EH (cell line): ENCODE measurements at regions not wholly inside any gene's neighbourhood (a gene's known extent, or its start where the extent isn't known, plus 50 kb on each side); places are given as distances from the start of the nearest gene placed in this dataset.
"Not testable (repeated sequence)": the region's sequence is repeated elsewhere in the genome, so short reads cannot be mapped to it uniquely, and the experiment has no call there.

Source experiments
- DNase-seq: peaks from one replicate; pipeline ENCODE4 v3.0.0-alpha.2; 2015; ENCODE audit warnings: low read depth

GRCh38 chr5:96319981-96320739 lies 112.9 kb downstream of the PCSK1 start:
- peak; percentile 58 for DNase-seq

DNA sequence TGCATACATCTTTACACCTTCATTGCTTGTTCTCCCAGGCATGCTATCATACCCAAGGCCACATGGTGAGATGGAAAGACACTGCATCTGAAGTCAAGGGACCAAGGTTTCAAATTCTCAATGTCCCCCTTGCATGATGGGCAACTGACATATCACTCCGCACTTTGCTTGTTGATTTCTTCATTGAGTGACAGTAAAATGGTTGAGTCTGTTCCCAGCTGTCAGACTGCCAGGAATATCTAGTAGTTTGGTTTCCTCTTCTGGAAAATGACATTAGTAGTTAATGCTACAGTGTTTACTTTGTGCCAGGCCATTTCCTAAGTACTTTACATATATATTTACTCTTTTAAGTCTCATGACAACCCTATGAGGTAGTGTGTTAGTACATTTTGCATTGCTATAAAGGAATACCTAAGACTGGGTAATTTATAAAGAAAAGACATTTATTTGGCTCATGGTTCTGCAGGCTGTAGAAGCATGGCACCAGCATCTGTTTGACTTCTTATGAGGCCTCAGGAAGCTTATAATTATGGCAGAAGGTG lies 114.4 kb downstream of the PCSK1 start:
- no peak for DNase-seq

DNA sequence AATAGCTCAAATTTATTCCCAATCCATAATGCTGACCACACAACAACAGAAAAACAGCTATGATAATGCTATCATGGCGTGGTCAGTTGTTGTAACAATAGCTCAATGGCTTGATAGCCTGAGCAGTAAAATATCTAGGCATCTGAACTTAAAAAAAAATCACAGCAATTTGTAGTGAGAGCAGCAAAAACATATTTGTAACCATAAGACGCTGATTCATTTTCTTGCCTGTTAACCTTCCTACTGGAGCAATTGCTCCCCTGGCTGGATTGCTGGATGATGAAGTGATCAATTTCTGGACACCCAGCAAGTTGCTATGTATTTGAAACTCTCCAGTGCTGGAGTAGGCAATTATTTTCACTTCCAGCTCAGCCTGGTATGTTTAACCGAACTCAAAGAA lies 115.1 kb downstream of the PCSK1 start:
- no peak for DNase-seq

DNA sequence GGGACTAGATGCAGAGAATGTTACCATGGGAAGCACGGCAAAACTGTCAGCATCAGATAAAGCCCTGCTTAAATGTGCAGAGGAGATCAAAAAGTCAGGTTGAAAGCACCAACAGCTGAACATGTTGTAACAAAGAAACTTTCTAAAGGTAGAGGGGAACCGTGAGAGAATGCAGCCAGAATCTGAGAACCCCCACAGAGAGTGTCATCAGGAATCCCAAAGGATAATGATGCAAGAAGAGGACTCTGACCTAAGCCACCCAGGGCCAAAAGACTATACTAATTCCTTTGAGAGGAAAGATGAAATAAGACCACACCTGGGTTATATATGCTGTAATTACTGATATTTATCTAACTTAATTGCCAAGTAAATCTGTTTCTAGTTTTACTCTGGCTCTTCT lies 116.6 kb downstream of the PCSK1 start:
- DNase-seq: peak; percentile 50

GRCh38 chr5:96316017-96316416 lies 117.0 kb downstream of the PCSK1 start:
- no peak for DNase-seq

- DNase-seq: no peak
Measured at GRCh38 chr5:96315431-96315830, 117.6 kb downstream of the PCSK1 start.

- DNase-seq: no peak
Measured at GRCh38 chr5:96312383-96312782, 120.7 kb downstream of the PCSK1 start.

GRCh38 chr5:96307047-96307446 lies 126.0 kb downstream of the PCSK1 start:
- not testable (repeated sequence) for DNase-seq

GRCh38 chr5:96302174-96302738 lies 130.8 kb downstream of the PCSK1 start:
- DNase-seq: no peak

DNA sequence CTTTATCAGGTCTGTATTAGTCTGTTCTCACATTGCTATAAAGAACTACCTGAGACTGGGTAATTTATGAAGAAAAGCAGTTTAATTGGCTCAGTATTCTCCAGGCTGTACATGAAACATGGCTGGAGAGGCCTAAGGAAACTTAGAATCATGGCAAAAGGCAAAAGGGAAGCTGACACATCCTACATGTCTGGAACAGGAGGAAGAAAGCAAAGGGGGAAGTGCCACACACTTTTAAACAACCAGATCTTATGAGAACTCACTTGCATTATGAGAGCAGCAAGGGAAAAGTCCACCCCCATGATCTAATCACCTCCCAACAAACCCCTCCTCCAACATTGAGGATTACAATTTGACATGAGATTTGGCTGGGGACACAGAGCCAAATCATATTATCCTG lies 132.1 kb downstream of the PCSK1 start:
- DNase-seq: no peak

DNA sequence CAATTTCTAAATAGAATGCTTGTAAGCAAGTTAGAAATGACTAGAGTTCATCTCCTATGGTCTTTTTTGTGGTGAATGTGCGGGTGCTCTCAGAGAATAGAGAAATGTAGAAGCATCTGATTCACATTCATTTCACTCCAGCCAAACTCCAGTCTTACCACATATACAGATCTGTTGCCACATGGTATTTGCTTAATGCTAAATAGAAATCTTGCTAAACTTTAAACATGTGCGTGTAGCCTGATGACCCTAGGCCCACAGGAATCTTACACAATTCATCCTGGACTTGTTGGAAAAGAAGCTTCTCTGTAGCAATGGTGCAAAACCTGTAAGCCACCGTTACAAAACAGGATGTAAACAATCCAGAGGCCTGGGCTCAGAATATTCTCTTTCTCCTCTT lies 135.2 kb downstream of the PCSK1 start:
- peak; percentile 90 for DNase-seq

DNA sequence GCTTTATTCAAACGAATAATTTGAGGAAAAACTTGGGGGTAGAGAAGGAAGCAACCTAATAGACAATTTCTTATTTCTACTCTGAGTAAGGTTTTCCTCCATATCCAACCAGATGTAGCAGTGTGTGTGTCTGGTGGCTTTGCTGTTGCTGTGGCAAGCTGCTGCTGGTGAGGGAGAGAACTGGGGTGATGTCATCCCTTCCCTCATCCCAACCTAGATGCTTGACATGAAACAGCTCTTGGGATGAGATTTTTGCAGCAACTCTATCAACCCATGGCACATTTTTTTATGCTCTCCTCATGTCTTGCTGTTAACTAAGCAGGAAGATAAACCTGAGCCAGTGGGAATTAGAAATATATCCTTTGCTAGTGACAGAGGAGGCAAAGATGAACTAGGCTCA lies 135.8 kb downstream of the PCSK1 start:
- peak; percentile 90 for DNase-seq

- no peak for DNase-seq
Measured at GRCh38 chr5:96294884-96295202, 138.2 kb downstream of the PCSK1 start.

DNA sequence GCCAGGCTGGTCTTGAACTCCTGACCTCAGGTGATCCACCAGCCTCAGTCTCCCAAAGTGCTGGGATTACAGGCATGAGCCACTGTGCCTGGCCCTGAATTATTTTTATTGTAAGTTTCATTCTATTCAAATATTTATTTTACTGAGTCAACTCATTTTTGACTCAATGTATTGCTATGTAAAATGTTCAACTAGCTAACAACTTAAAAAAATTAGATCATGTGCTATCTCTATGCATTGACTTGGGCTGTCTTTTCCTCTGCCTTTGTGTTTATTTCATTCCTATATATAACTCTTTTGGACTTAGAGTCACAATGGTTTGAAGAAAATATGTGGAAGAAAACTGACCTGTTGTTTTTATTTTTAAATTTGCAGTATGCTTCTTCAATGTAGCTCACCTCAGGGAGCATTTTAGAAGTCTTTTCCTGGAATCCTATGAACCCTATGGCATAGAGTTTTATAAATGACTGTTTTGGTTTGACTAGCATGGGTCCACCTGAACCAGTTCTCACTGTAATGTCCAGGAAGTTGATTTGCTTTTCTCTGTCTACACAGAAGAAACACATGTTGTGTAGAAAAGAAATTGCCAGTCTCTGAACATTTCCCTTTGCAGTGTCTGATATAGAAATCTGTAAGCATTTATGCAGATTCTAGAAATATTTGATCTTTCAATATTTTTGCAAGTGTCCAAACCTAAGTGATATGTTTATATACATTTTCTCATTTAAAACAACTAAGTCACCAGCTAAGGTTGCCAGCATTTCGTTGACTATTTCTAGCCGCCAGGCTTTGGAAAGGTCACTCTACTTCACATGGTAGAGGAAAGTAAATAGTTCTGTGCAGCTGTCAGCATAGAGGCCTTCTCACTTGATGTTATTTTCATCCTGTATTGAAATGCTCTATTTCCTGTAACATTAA lies 138.8 kb downstream of the PCSK1 start:
- peak; percentile 65 for DNase-seq

GRCh38 chr5:96292582-96293247 lies 140.3 kb downstream of the PCSK1 start:
- DNase-seq: no peak

DNA sequence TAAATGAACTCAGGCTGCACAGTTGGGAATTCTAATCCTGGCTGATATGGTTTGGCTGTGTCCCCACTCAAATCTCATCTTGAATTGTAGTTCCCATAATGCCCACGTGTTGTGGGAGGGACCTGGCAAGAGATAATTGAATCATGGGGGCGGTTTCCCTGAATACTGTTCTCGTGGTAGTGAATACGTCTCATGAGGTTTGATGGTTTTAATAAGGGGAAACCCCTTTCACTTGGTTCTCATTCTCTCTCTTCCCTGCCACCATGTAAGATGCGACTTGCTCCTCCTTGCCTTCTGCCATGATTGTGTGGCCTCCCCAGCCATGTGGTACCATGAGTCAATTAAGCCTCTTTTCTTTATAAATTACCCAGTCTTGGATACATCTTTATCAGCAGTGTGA lies 143.8 kb downstream of the PCSK1 start:
- not testable (repeated sequence) for DNase-seq

GRCh38 chr5:96288845-96289185 lies 144.2 kb downstream of the PCSK1 start:
- peak; percentile 54 for DNase-seq

DNA sequence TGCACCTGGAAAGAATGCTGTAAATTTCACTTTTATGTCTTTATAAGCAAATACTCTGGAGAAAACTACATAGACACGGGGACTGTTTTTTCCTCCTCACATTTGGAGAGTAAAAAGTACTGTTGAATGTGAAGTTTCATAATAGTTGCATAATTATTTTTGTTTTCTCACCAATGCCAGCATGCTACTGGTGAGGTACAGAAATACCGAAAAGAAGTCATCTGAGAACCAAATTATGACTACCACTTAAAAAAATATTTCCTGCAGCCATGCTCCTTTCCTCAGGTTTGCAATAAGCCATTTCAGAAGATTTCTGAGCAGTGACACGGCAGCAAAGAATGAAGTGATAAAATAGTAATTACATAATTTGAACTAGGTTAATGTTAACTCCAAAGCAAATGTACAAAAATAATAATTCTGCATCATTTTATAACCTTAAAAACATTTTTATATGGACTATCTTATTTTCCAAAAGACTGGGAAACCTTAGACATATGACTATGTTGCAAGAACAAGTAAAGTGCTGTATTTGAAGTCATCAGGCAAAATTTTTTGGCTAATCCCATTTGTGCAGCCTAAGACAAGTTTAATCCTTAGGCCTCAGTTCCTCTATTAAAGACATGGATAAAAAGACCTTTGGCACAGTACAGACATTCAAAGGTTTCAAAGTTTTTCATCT lies 144.7 kb downstream of the PCSK1 start:
- peak; percentile 35 for DNase-seq

GRCh38 chr5:96287136-96287535 lies 145.9 kb downstream of the PCSK1 start:
- no peak for DNase-seq

- no peak for DNase-seq
Measured at GRCh38 chr5:96285823-96286222, 147.2 kb downstream of the PCSK1 start.

GRCh38 chr5:96284727-96285389 lies 148.2 kb downstream of the PCSK1 start:
- no peak for DNase-seq
